CD4-positive, alpha-beta T cell (primary cell): ENCODE measurements at regions not wholly inside any gene's neighbourhood (a gene's known extent, or its start where the extent isn't known, plus 50 kb on each side); places are given as distances from the start of the nearest gene placed in this dataset.

Source experiments
- ATAC-seq: fragments of 200-7000 bp; cut with Tn5 transposase; one replicate; pipeline ENCODE4 v1.10.0; 2022; ENCODE audit warnings: mild to moderate bottlenecking; ENCODE audit not compliant: poor library complexity
- CTCF ChIA-PET: fragments of 350-600 bp; sonication (Branson Sonifier 250); formaldehyde crosslinking; loops from one replicate; lab custom pipeline; 2021; ENCODE audit warnings: antibody characterized with exemption, inconsistent platforms; lab: Charles Lee
- POLR2A ChIA-PET: fragments of 350-600 bp; sonication (Branson Sonifier 250); formaldehyde crosslinking; loops from one replicate; lab custom pipeline; 2021; ENCODE audit warnings: antibody characterized with exemption, inconsistent platforms; lab: Charles Lee
- DNase-seq, 14 experiments: peaks; one replicate each; pipeline ENCODE4 v3.0.0-alpha.2; 2013 to 2020; ENCODE audit warnings: mixed read lengths in 2 of 14
- H3K27ac ChIP-seq, 2 donors: one replicate each; pipeline versions ENCODE4 v1.5.1 to v1.7.0; 2013; ENCODE audit warnings: low read length in 2 of 2, low read depth in 1 of 2, mild to moderate bottlenecking in 1 of 2
- H3K27me3 ChIP-seq, 2 experiments: 1 replicate in 1 of 2; 2 replicates in 1 of 2; pipeline versions ENCODE4 v1.6.1 to v1.7.0; 2013; ENCODE audit warnings: low read length in 2 of 2, control low read depth in 1 of 2, mild to moderate bottlenecking in 1 of 2, moderate library complexity in 1 of 2; ENCODE audit not compliant: insufficient read depth in 2 of 2, control insufficient read depth in 1 of 2
- H3K36me3 ChIP-seq: one replicate; pipeline ENCODE4 v1.6.1; 2013; ENCODE audit warnings: low read length, control low read depth; ENCODE audit not compliant: insufficient read depth
- H3K4me1 ChIP-seq: one replicate; pipeline ENCODE4 v1.6.1; 2013; ENCODE audit warnings: low read length, control low read depth; ENCODE audit not compliant: insufficient read depth
- H3K4me3 ChIP-seq: one replicate; pipeline ENCODE4 v1.5.1; 2013; ENCODE audit warnings: mild to moderate bottlenecking, low read length, moderate library complexity
- H3K9me3 ChIP-seq, 2 experiments: 1 replicate in 1 of 2; 2 replicates in 1 of 2; pipeline versions ENCODE4 v1.6.1 to v1.7.0; 2013; ENCODE audit warnings: low read length in 2 of 2, mild to moderate bottlenecking in 2 of 2, control low read depth in 1 of 2, moderate library complexity in 1 of 2; ENCODE audit not compliant: control insufficient read depth in 1 of 2, insufficient read depth in 1 of 2
- H3K27ac Mint-ChIP-seq: one replicate; pipeline ENCODE4 v1.8.0; 2020; ENCODE audit warnings: mixed read lengths
- H3K27me3 Mint-ChIP-seq: one replicate; pipeline ENCODE4 v1.8.0; 2021; ENCODE audit warnings: mixed read lengths
- H3K36me3 Mint-ChIP-seq: one replicate; pipeline ENCODE4 v1.8.0; 2021; ENCODE audit warnings: low read depth, mixed read lengths
- H3K4me1 Mint-ChIP-seq: one replicate; pipeline ENCODE4 v1.8.0; 2021; ENCODE audit warnings: low read depth, mixed read lengths
- H3K4me3 Mint-ChIP-seq: one replicate; pipeline ENCODE4 v1.8.0; 2020; ENCODE audit warnings: mild to moderate bottlenecking, mixed read lengths
- H3K9me3 Mint-ChIP-seq: one replicate; pipeline ENCODE4 v1.8.0; 2020; ENCODE audit warnings: mixed read lengths
- CTCF ChIP-seq: fragments of 200-600 bp; IDR thresholded peaks from one replicate; pipeline ENCODE4 v1.8.0; 2022; ENCODE audit warnings: antibody characterized with exemption, mild to moderate bottlenecking
- intact Hi-C, 2 experiments: fragments of 100-400 bp; cut with DNase I in 1 of 2; cut with micrococcal nuclease in 1 of 2; formaldehyde crosslinking; loops; one replicate each; pipeline versions ENCODE4 v1.15.1 to v1.9.0; 2023 to 2025; cut with DNase I, micrococcal nuclease

GRCh38 chr5:11955331-11955730 is 51.1 kb upstream of the CTNND2 start:
- DNase-seq (no peak), ATAC-seq (no peak)
- CTCF ChIA-PET, result no interaction called here
- H3K27ac ChIP-seq, result no peak overlapping the region
- H3K9me3 Mint-ChIP-seq, result no peaks in the 10 kb centered on the region
- H3K36me3 Mint-ChIP-seq, result no peaks in the 10 kb centered on the region
- no peaks in the 10 kb centered on the region for H3K36me3 ChIP-seq
- intact Hi-C loops, result no loop called here
- no peaks in the 10 kb centered on the region for H3K4me1 Mint-ChIP-seq
- no peak for TF ChIP-seq CTCF
- H3K9me3 ChIP-seq, result no peaks in the 10 kb centered on the region
- no peak overlapping the region for H3K4me3 ChIP-seq
- H3K27me3 ChIP-seq, result no peaks in the 10 kb centered on the region
- no peak overlapping the region for H3K4me3 Mint-ChIP-seq
- POLR2A ChIA-PET, result no interaction called here
- H3K27me3 Mint-ChIP-seq, result no peaks in the 10 kb centered on the region
- no peaks in the 10 kb centered on the region for H3K4me1 ChIP-seq
- no peak overlapping the region for H3K27ac Mint-ChIP-seq
